Breast epithelium (tissue), 3 donors: ENCODE measurements at regions not wholly inside any gene's neighbourhood (a gene's known extent, or its start where the extent isn't known, plus 50 kb on each side); places are given as distances from the start of the nearest gene placed in this dataset.

Source experiments
- CTCF ChIP-seq, 3 donors: fragments of 450-650 bp; IDR thresholded peaks; one replicate each; pipeline ENCODE4 v1.5.1; 2016 to 2017; ENCODE audit warnings: antibody characterized with exemption in 3 of 3, mild to moderate bottlenecking in 3 of 3, moderate library complexity in 3 of 3
- POLR2A ChIP-seq: fragments of 450-650 bp; IDR thresholded peaks from one replicate; pipeline ENCODE4 v1.6.1; 2016; ENCODE audit warnings: antibody characterized with exemption, mild to moderate bottlenecking, moderate library complexity
- POLR2AphosphoS5 ChIP-seq, 3 donors: sonication (generic); formaldehyde crosslinking; IDR thresholded peaks; one replicate each; pipeline ENCODE4 v1.6.1; 2017; ENCODE audit warnings: antibody characterized with exemption in 3 of 3

DNA sequence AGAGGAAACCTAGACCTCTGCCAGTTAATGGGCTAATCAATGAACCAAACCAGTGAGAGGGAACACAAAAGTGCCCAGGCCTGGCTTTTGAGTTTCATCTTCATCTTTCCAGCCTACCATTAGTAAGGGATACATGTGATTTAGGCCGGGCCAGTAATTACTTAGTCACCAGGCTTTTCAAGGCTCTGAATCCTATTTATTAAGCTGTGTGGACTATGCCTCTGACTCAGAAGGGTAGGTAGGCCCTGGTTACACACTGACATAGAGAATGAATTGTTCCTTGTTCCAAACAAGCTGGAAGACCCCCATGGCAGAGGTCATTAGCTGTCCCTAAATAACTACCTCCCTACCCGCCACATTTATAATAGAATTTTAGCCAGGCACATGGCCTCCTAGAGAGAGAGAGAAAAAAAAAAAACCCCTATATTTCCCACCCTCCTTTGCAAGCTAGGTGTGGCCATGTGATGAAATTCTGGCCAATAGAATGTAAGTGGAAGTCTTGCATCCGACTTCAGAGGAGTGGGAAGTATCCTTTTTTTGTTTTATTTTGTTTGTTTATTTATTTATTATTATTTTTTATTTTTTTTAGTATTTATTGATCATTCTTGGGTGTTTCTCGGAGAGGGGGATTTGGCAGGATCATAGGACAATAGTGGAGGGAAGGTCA, 112.3 kb upstream of the BCOR start:
- TF ChIP-seq CTCF (IDR thresholded peaks at IDR 0.05), result no peak
- TF ChIP-seq POLR2A, result no peak
- TF ChIP-seq POLR2AphosphoS5 (IDR thresholded peaks at IDR 0.05), result no peak
